Activated CD4-positive, alpha-beta T cell treated with anti-CD3 and anti-CD28 coated beads for 36 hours (primary cell): ENCODE measurements at regions not wholly inside any gene's neighbourhood (a gene's known extent, or its start where the extent isn't known, plus 50 kb on each side); places are given as distances from the start of the nearest gene placed in this dataset.

Source experiments
- ATAC-seq: fragments of 200-7000 bp; cut with Tn5 transposase; one replicate; pipeline ENCODE4 v1.10.0; 2021; ENCODE audit warnings: mild to moderate bottlenecking, moderate library complexity
- CTCF ChIA-PET: fragments of 350-600 bp; sonication (Branson Sonifier 250); formaldehyde crosslinking; loops from one replicate; lab custom pipeline; 2021; ENCODE audit warnings: antibody characterized with exemption; lab: Charles Lee
- POLR2A ChIA-PET: fragments of 350-600 bp; sonication (Branson Sonifier 250); formaldehyde crosslinking; loops from one replicate; lab custom pipeline; 2021; ENCODE audit warnings: antibody characterized with exemption, inconsistent platforms; lab: Charles Lee
- DNase-seq: peaks from one replicate; pipeline ENCODE4 v3.0.0-alpha.2; 2020
- H3K27ac Mint-ChIP-seq: one replicate; pipeline ENCODE4 v1.8.0; 2021; ENCODE audit warnings: mixed read lengths
- H3K27me3 Mint-ChIP-seq: one replicate; pipeline ENCODE4 v1.8.0; 2021; ENCODE audit warnings: mixed read lengths
- H3K36me3 Mint-ChIP-seq: one replicate; pipeline ENCODE4 v1.8.0; 2021; ENCODE audit warnings: low read depth, mixed read lengths
- H3K4me1 Mint-ChIP-seq: one replicate; pipeline ENCODE4 v1.8.0; 2021; ENCODE audit warnings: mixed read lengths
- H3K4me3 Mint-ChIP-seq: one replicate; pipeline ENCODE4 v1.8.0; 2021; ENCODE audit warnings: mild to moderate bottlenecking, moderate library complexity, mixed read lengths
- H3K9me3 Mint-ChIP-seq: one replicate; pipeline ENCODE4 v1.8.0; 2021; ENCODE audit warnings: low read depth, mixed read lengths
- intact Hi-C, 2 experiments: fragments of 100-400 bp; cut with DNase I in 1 of 2; cut with micrococcal nuclease in 1 of 2; formaldehyde crosslinking; loops; one replicate each; pipeline versions ENCODE4 v1.14.2 to v1.15.1; 2022 to 2024; cut with DNase I, micrococcal nuclease

DNA sequence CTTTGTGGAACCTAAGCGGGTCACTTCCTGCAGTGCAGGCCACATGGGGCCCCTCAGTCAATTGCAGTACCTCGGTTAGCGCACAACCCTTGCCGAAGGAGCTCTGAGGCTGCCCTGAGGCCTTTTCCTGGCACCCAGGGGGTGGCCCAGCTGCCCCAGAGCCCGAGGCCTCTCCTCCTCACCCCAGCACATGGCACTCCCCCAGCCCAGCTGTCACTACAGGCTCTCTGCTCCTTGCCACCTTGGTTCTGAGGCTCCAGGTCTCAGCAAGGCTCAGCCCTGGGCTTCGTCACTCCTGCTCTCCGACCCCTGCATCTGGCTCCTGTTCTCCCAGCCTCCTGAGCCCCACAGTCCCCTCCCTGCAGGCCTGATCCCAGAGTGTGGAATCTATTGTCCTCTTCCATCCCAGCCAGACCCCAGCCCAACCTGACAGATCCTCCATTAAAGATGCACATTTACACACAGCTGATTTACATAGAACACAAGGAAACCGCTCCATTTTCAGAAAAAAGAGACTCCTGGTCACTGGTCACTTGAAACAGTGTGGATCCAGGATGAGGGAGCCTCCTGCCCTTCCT is 192.8 kb upstream of the POU3F1 start:
- POLR2A ChIA-PET, result no interaction called here
- no peak overlapping the region for H3K4me3 Mint-ChIP-seq
- no peaks in the 10 kb centered on the region for H3K9me3 Mint-ChIP-seq
- ATAC-seq (no peak), DNase-seq (no peak)
- H3K27me3 Mint-ChIP-seq, result peaks cover 2% of the 10 kb centered on the region
- CTCF ChIA-PET, result interaction anchor here (1.4 kb wide), 1 partner anchor 10 kb away, joined by 3 read pairs; no protein-coding TSS in a partner anchor
- H3K36me3 Mint-ChIP-seq, result no peaks in the 10 kb centered on the region
- no peaks in the 10 kb centered on the region for H3K4me1 Mint-ChIP-seq
- intact Hi-C loops, result no loop called here
- H3K27ac Mint-ChIP-seq, result no peak overlapping the region

DNA sequence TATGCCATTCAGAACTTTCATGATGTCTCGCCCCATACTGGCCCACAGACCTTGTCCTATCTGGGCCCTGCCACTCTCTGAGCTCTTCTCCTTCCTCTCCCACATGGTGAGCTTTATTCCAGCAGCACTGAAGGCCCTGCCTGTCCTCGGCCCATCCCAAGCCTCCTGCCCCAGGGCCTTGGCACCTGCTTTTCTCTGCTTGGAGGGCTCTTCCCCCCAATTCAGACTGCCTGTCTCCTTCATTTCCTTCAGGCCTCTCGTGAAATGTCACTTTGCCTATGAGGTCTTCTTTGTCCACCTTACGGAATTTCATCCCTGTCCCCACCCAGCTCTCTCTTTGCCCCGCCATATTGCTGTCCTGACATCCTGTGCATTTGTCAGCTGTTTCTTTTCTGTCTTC is 191.7 kb upstream of the POU3F1 start:
- ChIA-PET CTCF (interaction anchor here (1.4 kb wide), 1 partner anchor 9 kb away, joined by 3 read pairs; no protein-coding TSS in a partner anchor), POLR2A (no interaction called here)
- intact Hi-C loops, result no loop called here
- Mint-ChIP-seq H3K27ac (no peak overlapping the region), H3K36me3 (no peaks in the 10 kb centered on the region), H3K4me1 (no peaks in the 10 kb centered on the region), H3K27me3 (peaks cover 2% of the 10 kb centered on the region), H3K4me3 (no peak overlapping the region), H3K9me3 (no peaks in the 10 kb centered on the region)
- ATAC-seq (no peak), DNase-seq (no peak)

DNA sequence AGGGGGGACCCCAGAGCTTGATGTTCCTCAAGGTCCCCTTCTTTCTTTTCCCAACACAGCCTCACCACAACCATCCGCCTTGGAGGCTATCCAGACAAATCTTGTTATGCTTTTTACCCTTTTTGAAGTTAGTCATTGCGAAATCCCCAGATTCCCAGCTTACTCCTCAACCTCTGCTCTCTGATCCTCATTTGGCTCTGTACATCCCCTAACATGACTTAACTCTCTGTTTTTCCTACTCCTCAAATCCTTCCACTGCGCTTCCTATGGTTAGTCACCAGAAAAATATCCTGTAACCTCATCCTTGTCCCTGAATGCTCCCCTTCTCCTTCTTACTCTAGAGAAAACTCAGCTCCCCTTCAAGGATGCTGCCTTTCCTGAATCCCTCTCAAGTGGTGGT is 189.1 kb upstream of the POU3F1 start:
- no peaks in the 10 kb centered on the region for H3K4me1 Mint-ChIP-seq
- no peak for ATAC-seq
- H3K27ac Mint-ChIP-seq, result no peak overlapping the region
- ChIA-PET POLR2A (no interaction called here), CTCF (interaction anchor here (0.6 kb wide), 2 partner anchors 207 to 502 kb away, joined by 3 read pairs; no protein-coding TSS in a partner anchor)
- H3K36me3 Mint-ChIP-seq, result no peaks in the 10 kb centered on the region
- no peaks in the 10 kb centered on the region for H3K9me3 Mint-ChIP-seq
- H3K4me3 Mint-ChIP-seq, result no peak overlapping the region
- intact Hi-C loops, result no loop called here
- DNase-seq, result no peak
- H3K27me3 Mint-ChIP-seq, result peaks cover 2% of the 10 kb centered on the region

DNA sequence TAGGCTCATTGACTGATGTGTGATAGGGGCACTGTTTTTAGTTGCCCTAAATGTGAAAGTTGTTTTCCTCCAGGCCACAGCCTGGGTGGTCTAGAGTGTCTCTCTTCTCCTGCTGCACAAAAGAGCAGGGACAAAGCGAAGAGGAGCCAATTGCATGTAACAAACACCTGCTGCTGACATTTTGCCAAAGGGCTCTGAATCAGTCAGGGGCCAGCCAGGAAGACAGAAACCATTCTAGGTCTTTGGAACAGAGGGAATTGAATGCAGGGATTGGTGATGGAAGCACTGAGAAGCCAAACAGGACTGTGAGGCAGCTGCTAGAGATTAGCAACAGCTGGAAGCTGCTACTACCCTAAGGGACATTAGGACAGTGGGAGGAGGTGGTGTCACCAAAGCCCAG is 185.3 kb upstream of the POU3F1 start:
- DNase-seq (no peak), ATAC-seq (no peak)
- POLR2A ChIA-PET, result no interaction called here
- no peaks in the 10 kb centered on the region for H3K4me1 Mint-ChIP-seq
- CTCF ChIA-PET, result no interaction called here
- H3K27me3 Mint-ChIP-seq, result peaks cover 2% of the 10 kb centered on the region
- no peak overlapping the region for H3K27ac Mint-ChIP-seq
- intact Hi-C loops, result no loop called here
- H3K36me3 Mint-ChIP-seq, result no peaks in the 10 kb centered on the region
- no peak overlapping the region for H3K4me3 Mint-ChIP-seq
- no peaks in the 10 kb centered on the region for H3K9me3 Mint-ChIP-seq

DNA sequence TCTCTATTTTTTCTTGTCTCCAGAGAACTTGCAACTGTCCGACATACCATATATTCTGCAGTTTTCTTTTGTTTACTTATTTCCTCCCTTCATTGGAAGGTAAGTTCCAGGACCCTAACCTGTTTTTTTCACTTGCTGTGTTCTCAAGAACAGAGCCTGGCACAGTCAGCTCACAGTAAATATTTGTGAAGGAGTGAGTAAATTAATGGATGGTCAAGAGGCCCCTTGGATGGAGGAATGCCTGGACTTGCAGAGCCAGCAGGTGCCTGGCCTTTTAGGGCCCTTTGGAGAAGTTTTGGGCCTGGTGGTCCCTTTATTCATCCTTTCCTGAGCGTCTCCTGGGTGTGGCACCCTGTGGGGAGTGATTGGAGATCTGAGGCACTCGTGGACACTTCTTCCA is 182.1 kb upstream of the POU3F1 start:
- intact Hi-C loops, result no loop called here
- CTCF ChIA-PET, result no interaction called here
- no peaks in the 10 kb centered on the region for H3K4me1 Mint-ChIP-seq
- no peak overlapping the region for H3K4me3 Mint-ChIP-seq
- no peaks in the 10 kb centered on the region for H3K9me3 Mint-ChIP-seq
- no peaks in the 10 kb centered on the region for H3K27me3 Mint-ChIP-seq
- no peaks in the 10 kb centered on the region for H3K36me3 Mint-ChIP-seq
- POLR2A ChIA-PET, result no interaction called here
- ATAC-seq (no peak), DNase-seq (no peak)
- no peak overlapping the region for H3K27ac Mint-ChIP-seq

DNA sequence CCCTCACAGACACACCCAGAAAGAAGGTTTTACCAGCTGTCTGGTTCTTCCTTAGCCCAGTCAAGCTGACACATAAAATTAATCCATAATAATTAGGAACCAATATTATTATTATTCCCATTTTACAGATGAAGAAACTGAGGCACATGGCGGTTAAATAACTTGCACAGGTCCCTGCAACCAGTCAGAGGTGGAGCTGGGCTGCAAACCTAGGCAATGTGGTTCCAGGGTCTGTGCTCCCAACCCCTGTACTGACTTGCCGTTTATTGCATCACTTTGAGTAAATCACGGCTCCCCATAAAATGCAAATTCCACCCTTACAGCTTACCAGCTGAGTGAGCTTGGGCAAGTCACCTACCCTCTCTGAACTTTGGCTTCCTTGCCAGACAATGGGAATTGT is 179.2 kb upstream of the POU3F1 start:
- ATAC-seq (no peak), DNase-seq (no peak)
- Mint-ChIP-seq H3K27ac (no peak overlapping the region), H3K36me3 (no peaks in the 10 kb centered on the region), H3K27me3 (peaks cover 3% of the 10 kb centered on the region), H3K9me3 (no peaks in the 10 kb centered on the region), H3K4me1 (no peaks in the 10 kb centered on the region), H3K4me3 (no peak overlapping the region)
- intact Hi-C loops, result no loop called here
- ChIA-PET CTCF (no interaction called here), POLR2A (no interaction called here)

DNA sequence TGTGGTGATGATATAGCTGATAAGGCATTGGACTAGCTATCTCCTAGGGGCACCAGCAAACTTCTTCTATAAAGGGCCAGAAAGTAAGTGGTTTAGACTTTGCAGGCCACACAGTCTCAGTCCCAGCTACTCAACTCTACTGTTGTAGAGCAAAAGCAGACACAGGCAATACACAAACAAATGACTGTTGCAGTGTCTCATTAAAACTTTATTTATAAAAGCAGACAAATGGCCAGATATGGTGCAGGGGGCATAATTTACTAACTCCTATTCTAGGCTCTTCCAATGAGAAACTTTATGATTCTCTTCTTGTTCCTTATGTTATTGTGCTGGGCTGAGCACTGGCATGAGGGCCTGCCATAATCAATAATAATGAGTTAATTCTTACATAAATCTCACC is 176.8 kb upstream of the POU3F1 start:
- Mint-ChIP-seq H3K36me3 (no peaks in the 10 kb centered on the region), H3K9me3 (no peaks in the 10 kb centered on the region), H3K27ac (no peak overlapping the region), H3K27me3 (peaks cover 14% of the 10 kb centered on the region), H3K4me1 (no peaks in the 10 kb centered on the region), H3K4me3 (no peak overlapping the region)
- ATAC-seq, result no peak
- intact Hi-C loops, result no loop called here
- no peak for DNase-seq
- POLR2A ChIA-PET, result no interaction called here
- CTCF ChIA-PET, result no interaction called here

DNA sequence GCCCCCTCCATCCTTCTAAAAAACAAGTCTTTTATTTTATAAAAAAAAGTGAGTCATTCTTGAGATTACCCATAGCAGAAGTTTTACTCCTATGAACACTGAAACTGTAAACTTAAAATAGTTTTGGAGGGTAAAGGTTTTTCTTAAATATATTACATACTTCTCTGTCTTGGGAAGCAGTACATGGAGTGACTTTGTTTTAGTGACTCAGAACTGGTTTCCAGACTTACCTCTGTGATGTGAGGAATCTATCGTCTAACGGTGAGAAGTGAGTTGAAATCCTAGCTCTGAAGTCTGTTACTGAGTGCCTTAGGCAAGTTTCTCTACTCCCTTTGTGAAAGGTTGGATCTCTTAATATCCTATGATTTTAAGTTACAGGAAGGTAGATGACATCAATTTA is 176.3 kb upstream of the POU3F1 start:
- Mint-ChIP-seq H3K27ac (no peak overlapping the region), H3K36me3 (no peaks in the 10 kb centered on the region), H3K9me3 (no peaks in the 10 kb centered on the region), H3K4me3 (no peak overlapping the region), H3K27me3 (peaks cover 14% of the 10 kb centered on the region), H3K4me1 (no peaks in the 10 kb centered on the region)
- DNase-seq (no peak), ATAC-seq (no peak)
- ChIA-PET POLR2A (no interaction called here), CTCF (no interaction called here)
- intact Hi-C loops, result no loop called here

DNA sequence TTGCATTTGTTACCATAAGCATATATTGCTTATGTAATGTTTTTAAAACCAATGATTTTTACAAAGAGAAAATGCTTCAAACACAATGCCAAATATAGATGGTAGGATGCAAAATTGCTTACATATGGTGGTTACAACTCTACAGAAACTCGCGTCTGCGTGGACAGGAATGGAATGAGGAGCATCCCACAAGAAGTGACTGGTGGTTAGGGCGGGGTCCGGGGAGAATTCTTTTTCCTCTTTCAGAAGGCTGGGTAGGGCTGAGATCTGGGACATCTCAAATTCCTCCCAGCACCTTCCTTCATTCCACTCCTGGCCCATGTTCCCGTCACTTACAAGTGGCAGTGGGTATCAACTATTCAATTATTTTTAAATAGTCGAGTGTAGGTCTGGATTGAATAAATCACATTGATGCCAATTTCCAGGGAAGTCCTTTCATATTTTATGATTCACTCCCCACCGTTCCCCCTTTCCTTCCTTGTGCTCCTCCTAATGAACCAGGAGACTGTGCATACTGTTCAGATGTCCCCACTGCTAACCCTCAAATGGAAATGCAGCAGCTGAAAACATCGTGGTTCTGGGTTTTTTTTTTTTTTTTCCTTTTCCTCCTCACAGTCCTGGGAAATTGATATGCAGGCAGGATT is 174.5 kb upstream of the POU3F1 start:
- ATAC-seq (no peak), DNase-seq (no peak)
- intact Hi-C loops, result no loop called here
- Mint-ChIP-seq H3K36me3 (no peaks in the 10 kb centered on the region), H3K4me1 (no peaks in the 10 kb centered on the region), H3K27me3 (peaks cover 15% of the 10 kb centered on the region), H3K9me3 (no peaks in the 10 kb centered on the region), H3K27ac (no peak overlapping the region), H3K4me3 (no peak overlapping the region)
- ChIA-PET CTCF (no interaction called here), POLR2A (no interaction called here)

DNA sequence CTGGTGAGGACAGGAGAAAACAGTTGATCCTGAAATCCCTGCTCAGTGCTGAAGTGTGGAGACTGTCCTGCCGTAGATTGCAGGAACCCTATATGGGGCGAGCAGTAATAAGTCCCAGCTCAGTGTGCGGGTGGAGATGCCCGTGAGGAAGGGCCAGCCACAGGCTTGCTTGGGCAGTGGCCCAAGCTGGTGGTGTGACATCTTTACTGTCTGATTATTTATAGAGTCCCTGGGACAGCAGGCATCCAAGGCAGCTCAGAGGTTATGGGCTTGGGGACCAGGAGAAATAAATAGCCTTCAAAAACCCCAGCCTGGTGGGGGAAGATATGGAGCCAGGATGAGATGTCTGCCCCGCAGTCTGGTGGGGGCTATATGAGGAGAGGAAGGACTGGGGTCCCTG is 170.7 kb upstream of the POU3F1 start:
- no peaks in the 10 kb centered on the region for H3K36me3 Mint-ChIP-seq
- no peak for ATAC-seq
- H3K27me3 Mint-ChIP-seq, result peaks cover 39% of the 10 kb centered on the region
- peaks cover 3% of the 10 kb centered on the region for H3K4me1 Mint-ChIP-seq
- intact Hi-C loops, result no loop called here
- CTCF ChIA-PET, result interaction anchor here (0.6 kb wide), 1 partner anchor 67 kb away, joined by 3 read pairs; no protein-coding TSS in a partner anchor
- no peak overlapping the region for H3K4me3 Mint-ChIP-seq
- no peak for DNase-seq
- no peaks in the 10 kb centered on the region for H3K9me3 Mint-ChIP-seq
- H3K27ac Mint-ChIP-seq, result no peak overlapping the region
- POLR2A ChIA-PET, result no interaction called here

DNA sequence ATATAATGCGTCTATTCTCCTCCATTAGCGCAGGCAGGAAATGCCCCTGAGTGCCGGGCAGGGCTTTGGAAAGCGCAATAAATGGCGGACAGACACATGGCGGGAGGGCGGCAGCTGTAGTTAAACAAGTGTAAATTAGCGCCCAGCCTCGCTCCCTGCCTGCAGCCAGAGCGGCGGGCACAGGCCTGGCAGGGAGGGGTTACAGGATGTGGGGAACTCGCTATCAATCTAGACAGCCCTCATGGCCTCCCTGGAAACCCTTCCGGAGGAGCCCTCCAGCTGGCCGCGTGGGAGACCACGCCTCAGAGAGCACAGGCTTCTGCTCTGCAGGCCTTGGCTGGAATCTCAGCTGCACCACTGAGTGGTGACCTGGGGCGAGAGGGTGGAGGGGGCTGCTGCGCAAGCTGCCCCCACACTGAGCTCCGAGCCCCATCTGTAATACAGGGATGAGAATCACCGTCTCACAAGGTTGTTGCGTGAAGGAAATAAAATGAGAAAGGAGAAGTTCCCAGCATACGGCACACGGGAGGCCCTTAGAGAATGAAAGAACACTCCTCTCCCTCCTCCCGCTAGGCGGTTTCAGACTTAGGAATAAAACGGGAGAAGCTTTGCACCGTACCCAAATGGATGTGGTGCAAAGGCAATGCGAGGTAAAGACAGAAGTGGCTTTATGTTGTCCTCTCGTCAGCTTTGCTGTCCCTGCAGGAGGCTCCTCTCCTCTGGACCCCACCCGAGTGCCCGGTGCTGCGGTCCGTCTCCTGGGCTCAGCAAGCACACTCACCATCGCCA is 167.2 kb upstream of the POU3F1 start:
- intact Hi-C loops, result no loop called here
- Mint-ChIP-seq H3K36me3 (no peaks in the 10 kb centered on the region), H3K9me3 (no peaks in the 10 kb centered on the region), H3K4me3 (no peak overlapping the region), H3K27me3 (peaks cover 38% of the 10 kb centered on the region), H3K27ac (no peak overlapping the region), H3K4me1 (peaks cover 3% of the 10 kb centered on the region)
- POLR2A ChIA-PET, result no interaction called here
- ATAC-seq (no peak), DNase-seq (peak; percentile 6)
- CTCF ChIA-PET, result no interaction called here

DNA sequence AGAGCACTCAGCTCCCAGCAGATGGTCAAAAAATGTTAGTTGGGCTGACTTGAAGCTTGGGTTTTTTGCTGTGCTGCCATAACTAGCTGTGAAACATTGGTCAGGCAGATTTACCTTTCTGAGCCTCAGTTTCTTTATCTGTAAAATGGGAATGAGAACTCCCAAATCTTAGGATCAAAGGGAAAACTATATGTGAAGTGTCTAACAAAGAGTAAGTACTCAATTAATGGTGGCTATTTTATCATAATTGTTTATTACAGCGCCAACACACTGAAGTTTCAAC is 164.2 kb upstream of the POU3F1 start:
- CTCF ChIA-PET, result interaction anchor here (0.6 to 0.7 kb wide), 2 partner anchors 24 to 532 kb away, joined by 3 to 4 read pairs; no protein-coding TSS in a partner anchor
- H3K9me3 Mint-ChIP-seq, result no peaks in the 10 kb centered on the region
- no peak overlapping the region for H3K4me3 Mint-ChIP-seq
- H3K36me3 Mint-ChIP-seq, result no peaks in the 10 kb centered on the region
- peaks cover 35% of the 10 kb centered on the region for H3K27me3 Mint-ChIP-seq
- POLR2A ChIA-PET, result no interaction called here
- ATAC-seq (no peak), DNase-seq (no peak)
- H3K27ac Mint-ChIP-seq, result no peak overlapping the region
- intact Hi-C loops, result no loop called here
- H3K4me1 Mint-ChIP-seq, result peaks cover 3% of the 10 kb centered on the region
